Tibial artery (tissue), 4 donors: ENCODE measurements at regions not wholly inside any gene's neighbourhood (a gene's known extent, or its start where the extent isn't known, plus 50 kb on each side); places are given as distances from the start of the nearest gene placed in this dataset.

Experiments
- DNase-seq, 2 donors: peaks; one replicate each; pipeline ENCODE4 v3.0.0-alpha.2; 2019
- H3K27ac ChIP-seq, 2 donors: fragments of 200-600 bp; sonication (generic) in 1 of 2; 1 replicate in 1 of 2; 2 replicates in 1 of 2; pipeline ENCODE4 v1.5.1; 2018 to 2019; ENCODE audit warnings: mild to moderate bottlenecking in 1 of 2
- H3K27me3 ChIP-seq, 2 donors: fragments of 200-600 bp; sonication (generic) in 1 of 2; one replicate each; pipeline versions ENCODE4 v1.5.1 to v1.6.0; 2016 to 2019
- H3K36me3 ChIP-seq, 3 donors: fragments of 200-600 bp; sonication (generic) in 2 of 3; one replicate each; pipeline ENCODE4 v1.5.1; 2016 to 2019; ENCODE audit warnings: mild to moderate bottlenecking in 2 of 3
- H3K4me1 ChIP-seq, 4 donors: fragments of 200-600 bp; sonication (generic) in 2 of 4; 1 replicate in 3 of 4; 2 replicates in 1 of 4; pipeline ENCODE4 v1.5.1; 2016 to 2019
- H3K4me3 ChIP-seq, 2 donors: fragments of 200-600 bp; sonication (generic) in 1 of 2; 1 replicate in 1 of 2; 2 replicates in 1 of 2; pipeline ENCODE4 v1.5.1; 2018 to 2019; ENCODE audit warnings: mild to moderate bottlenecking in 2 of 2
- H3K9me3 ChIP-seq, 3 donors: fragments of 200-600 bp; sonication (generic) in 1 of 3; one replicate each; pipeline ENCODE4 v1.5.1; 2016 to 2019
- intact Hi-C: fragments of 100-400 bp; cut with DNase I; formaldehyde crosslinking; loops from one replicate; pipeline ENCODE4 v1.15.0; 2023; ENCODE audit warnings: low total_unique reads
- TF ChIP-seq, protein P1 (sequence below), 2 experiments: fragments of 200-600 bp in 1 of 2; fragments of 450-650 bp in 1 of 2; IDR thresholded peaks; one replicate each; pipeline ENCODE4 v1.5.1; 2017 to 2019; ENCODE audit warnings: antibody characterized with exemption in 2 of 2, mild to moderate bottlenecking in 1 of 2, moderate library complexity in 1 of 2

GRCh38 chr16:85512808-85513115 is 100.4 kb upstream of the GSE1 start:
- Histone ChIP-seq H3K27me3 (no peaks in the 10 kb centered on the region), H3K9me3 (no peaks in the 10 kb centered on the region), H3K27ac (peak overlapping the region in 1 of 2 donors; percentile 81), H3K4me1 (peaks cover 7 to 36% (median 30%) of the 10 kb centered on the region in 4 donors), H3K36me3 (no peaks in the 10 kb centered on the region), H3K4me3 (no peak overlapping the region)
- intact Hi-C loops: no loop called here
- no peak for DNase-seq
- TF ChIP-seq, protein P1, sequence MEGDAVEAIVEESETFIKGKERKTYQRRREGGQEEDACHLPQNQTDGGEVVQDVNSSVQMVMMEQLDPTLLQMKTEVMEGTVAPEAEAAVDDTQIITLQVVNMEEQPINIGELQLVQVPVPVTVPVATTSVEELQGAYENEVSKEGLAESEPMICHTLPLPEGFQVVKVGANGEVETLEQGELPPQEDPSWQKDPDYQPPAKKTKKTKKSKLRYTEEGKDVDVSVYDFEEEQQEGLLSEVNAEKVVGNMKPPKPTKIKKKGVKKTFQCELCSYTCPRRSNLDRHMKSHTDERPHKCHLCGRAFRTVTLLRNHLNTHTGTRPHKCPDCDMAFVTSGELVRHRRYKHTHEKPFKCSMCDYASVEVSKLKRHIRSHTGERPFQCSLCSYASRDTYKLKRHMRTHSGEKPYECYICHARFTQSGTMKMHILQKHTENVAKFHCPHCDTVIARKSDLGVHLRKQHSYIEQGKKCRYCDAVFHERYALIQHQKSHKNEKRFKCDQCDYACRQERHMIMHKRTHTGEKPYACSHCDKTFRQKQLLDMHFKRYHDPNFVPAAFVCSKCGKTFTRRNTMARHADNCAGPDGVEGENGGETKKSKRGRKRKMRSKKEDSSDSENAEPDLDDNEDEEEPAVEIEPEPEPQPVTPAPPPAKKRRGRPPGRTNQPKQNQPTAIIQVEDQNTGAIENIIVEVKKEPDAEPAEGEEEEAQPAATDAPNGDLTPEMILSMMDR (IDR thresholded peaks at IDR 0.05): no peak

DNA sequence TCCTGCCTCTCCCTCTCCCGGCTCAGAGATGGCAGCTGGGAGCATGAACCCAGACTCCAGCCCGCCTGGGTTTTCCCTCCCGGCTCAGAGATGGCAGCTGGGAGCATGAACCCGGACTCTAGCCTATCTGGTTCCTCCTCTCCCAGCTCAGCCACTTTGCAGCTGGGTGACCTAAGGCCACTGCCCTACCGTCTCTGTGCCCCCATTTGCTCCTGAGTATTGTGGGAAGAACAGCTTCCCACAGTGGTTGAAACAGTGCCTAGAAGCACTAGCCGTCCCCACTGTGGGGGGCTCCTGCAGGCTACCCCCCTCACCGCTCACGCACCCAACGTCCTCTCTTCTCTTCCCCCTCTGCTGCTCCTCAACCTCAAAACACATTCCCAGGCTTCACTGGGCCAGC is 99.9 kb upstream of the GSE1 start:
- Histone ChIP-seq H3K4me3 (no peak overlapping the region), H3K9me3 (no peaks in the 10 kb centered on the region), H3K36me3 (no peaks in the 10 kb centered on the region), H3K27me3 (no peaks in the 10 kb centered on the region), H3K4me1 (peaks cover 7 to 36% (median 30%) of the 10 kb centered on the region in 4 donors), H3K27ac (peak overlapping the region; percentile 73 to 81)
- TF ChIP-seq, protein P1 (IDR thresholded peaks at IDR 0.05): no peak
- DNase-seq: no peak
- intact Hi-C loops: no loop called here

DNA sequence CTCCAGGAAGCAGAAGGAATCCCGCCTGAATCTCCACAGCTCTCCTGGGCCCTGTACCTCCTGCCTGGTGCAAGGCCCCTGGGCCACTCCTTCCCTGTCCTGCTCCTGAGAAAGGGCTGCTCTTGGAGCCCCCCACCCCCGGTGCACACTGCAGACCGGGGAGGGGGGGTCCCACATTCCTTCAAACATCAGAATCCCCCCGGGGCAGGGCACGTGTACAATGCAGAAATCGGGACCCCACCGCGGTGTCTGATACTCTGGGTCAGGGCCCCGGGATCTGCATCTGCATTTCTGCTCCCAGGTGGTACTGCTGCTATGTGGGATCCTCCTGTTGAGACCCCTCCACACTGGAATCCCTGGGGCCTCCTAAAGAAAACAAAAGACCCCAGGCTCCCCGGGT is 99.5 kb upstream of the GSE1 start:
- DNase-seq: no peak
- TF ChIP-seq, protein P1 (IDR thresholded peaks at IDR 0.05): no peak
- intact Hi-C loops: loop anchor here (1.0 kb wide), 1 partner anchor 98 kb away; no protein-coding TSS in a partner anchor
- H3K9me3 ChIP-seq: no peaks in the 10 kb centered on the region
- H3K4me1 ChIP-seq: peaks cover 7 to 36% (median 30%) of the 10 kb centered on the region in 4 donors
- H3K4me3 ChIP-seq: no peak overlapping the region
- H3K27ac ChIP-seq: peak overlapping the region; percentile 73 to 81
- no peaks in the 10 kb centered on the region for H3K36me3 ChIP-seq
- no peaks in the 10 kb centered on the region for H3K27me3 ChIP-seq

DNA sequence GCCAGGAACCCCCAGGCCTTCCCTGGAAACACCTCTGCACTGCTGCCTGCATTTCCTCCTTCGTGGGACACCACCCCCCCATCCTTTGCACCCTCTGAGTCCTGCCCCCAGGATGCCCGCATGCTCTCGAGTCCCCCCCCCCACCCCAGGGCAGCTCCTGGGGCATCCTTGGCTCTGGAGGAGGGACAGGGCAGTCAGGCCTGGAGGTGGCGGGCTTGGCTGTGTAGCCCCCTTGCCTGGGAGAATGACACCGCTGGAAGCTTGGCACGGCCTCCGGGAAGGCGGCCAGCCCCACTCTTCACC is 98.9 kb upstream of the GSE1 start:
- peak overlapping the region; percentile 73 to 81 for H3K27ac ChIP-seq
- H3K36me3 ChIP-seq: no peaks in the 10 kb centered on the region
- intact Hi-C loops: loop anchor here (1.0 kb wide), 1 partner anchor 97 kb away; no protein-coding TSS in a partner anchor
- no peak for DNase-seq
- H3K27me3 ChIP-seq: no peaks in the 10 kb centered on the region
- H3K4me3 ChIP-seq: peak overlapping the region in 1 of 2 donors; percentile 15
- H3K4me1 ChIP-seq: peaks cover 7 to 36% (median 30%) of the 10 kb centered on the region in 4 donors
- TF ChIP-seq, protein P1 (IDR thresholded peaks at IDR 0.05): peak in 1 of 2 experiments; percentile 9
- H3K9me3 ChIP-seq: no peaks in the 10 kb centered on the region

DNA sequence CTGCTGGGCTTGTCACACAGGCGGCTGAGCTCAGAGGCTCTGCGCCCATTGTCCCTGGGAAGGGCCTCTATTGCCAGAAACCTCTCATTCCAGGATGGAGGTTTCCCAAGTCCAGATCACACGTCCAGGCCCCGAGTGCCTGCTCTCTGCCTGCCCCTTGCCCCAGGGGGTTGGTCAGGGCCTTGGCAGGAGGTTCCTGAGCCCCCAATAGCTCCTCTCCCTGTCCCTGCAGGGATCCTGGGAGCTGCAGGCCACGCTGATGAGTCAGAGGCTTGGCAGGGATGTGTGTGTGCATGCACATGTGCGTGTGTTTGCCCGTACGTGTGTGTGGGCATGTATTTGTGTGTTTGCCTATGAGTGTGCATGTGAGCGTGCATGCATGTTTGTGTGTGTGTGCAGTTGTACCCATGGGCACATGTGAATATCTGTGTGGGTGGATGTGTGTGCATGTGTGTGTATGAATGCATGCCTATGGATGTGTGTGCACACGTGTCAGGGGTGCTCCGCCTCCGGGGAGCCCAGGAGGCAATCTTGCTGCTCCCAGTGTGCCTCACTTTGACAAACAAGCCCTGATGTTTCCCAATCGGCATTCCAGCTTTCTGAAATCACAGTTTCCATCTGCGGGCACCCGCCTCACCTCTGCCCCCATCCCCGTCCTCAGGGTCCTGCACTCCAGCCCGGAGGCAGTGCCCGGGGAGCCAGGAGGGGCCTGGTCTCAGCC is 98.4 kb upstream of the GSE1 start:
- DNase-seq: peak; percentile 84 to 95
- Histone ChIP-seq H3K36me3 (no peaks in the 10 kb centered on the region), H3K27me3 (no peaks in the 10 kb centered on the region), H3K27ac (peak overlapping the region; percentile 73 to 81), H3K4me1 (peaks cover 7 to 36% (median 30%) of the 10 kb centered on the region in 4 donors), H3K4me3 (peak overlapping the region; percentile 1 to 15), H3K9me3 (no peaks in the 10 kb centered on the region)
- intact Hi-C loops: loop anchor here (1.0 to 5.0 kb wide), 2 partner anchors 38 to 97 kb away; no protein-coding TSS in a partner anchor
- TF ChIP-seq, protein P1 (IDR thresholded peaks at IDR 0.05): peak in 1 of 2 experiments; percentile 10
